Activated CD8-positive, alpha-beta T cell treated with anti-CD3 and anti-CD28 coated beads for 36 hours (primary cell): ENCODE measurements at regions not wholly inside any gene's neighbourhood (a gene's known extent, or its start where the extent isn't known, plus 50 kb on each side); places are given as distances from the start of the nearest gene placed in this dataset.

ENCODE experiments used
- ATAC-seq: fragments of 200-7000 bp; cut with Tn5 transposase; one replicate; pipeline ENCODE4 v1.10.0; 2021; ENCODE audit warnings: mild to moderate bottlenecking, moderate library complexity
- CTCF ChIA-PET: fragments of 350-600 bp; sonication (Branson Sonifier 250); formaldehyde crosslinking; loops from one replicate; lab custom pipeline; 2021; ENCODE audit warnings: antibody characterized with exemption; lab: Charles Lee
- POLR2A ChIA-PET: fragments of 350-600 bp; sonication (Branson Sonifier 250); formaldehyde crosslinking; loops from one replicate; lab custom pipeline; 2021; ENCODE audit warnings: antibody characterized with exemption; lab: Charles Lee
- DNase-seq: peaks from one replicate; pipeline ENCODE4 v3.0.0-alpha.2; 2020
- H3K27ac Mint-ChIP-seq: one replicate; pipeline ENCODE4 v1.8.0; 2021; ENCODE audit warnings: mild to moderate bottlenecking, mixed read lengths
- H3K27me3 Mint-ChIP-seq: one replicate; pipeline ENCODE4 v1.8.0; 2021; ENCODE audit warnings: mixed read lengths
- H3K36me3 Mint-ChIP-seq: one replicate; pipeline ENCODE4 v1.8.0; 2021; ENCODE audit warnings: low read depth, mixed read lengths
- H3K4me1 Mint-ChIP-seq: one replicate; pipeline ENCODE4 v1.8.0; 2021; ENCODE audit warnings: low read depth, mixed read lengths
- H3K4me3 Mint-ChIP-seq: one replicate; pipeline ENCODE4 v1.8.0; 2021; ENCODE audit warnings: mild to moderate bottlenecking, moderate library complexity, mixed read lengths
- H3K9me3 Mint-ChIP-seq: one replicate; pipeline ENCODE4 v1.8.0; 2021; ENCODE audit warnings: mixed read lengths
- CTCF ChIP-seq: fragments of 200-600 bp; IDR thresholded peaks from one replicate; pipeline ENCODE4 v1.8.0; 2022; ENCODE audit warnings: antibody characterized with exemption, mild to moderate bottlenecking
- intact Hi-C: fragments of 100-400 bp; cut with micrococcal nuclease; formaldehyde crosslinking; loops from one replicate; pipeline ENCODE4 v1.10.0; 2022

GRCh38 chr2:239855863-239856587, 169.1 kb downstream of the NDUFA10 start:
- ChIA-PET POLR2A (no interaction called here), CTCF (no interaction called here)
- DNase-seq (no peak), ATAC-seq (no peak)
- intact Hi-C loops = no loop called here
- Mint-ChIP-seq H3K4me1 (no peaks in the 10 kb centered on the region), H3K27me3 (peaks cover 25% of the 10 kb centered on the region), H3K36me3 (no peaks in the 10 kb centered on the region), H3K4me3 (no peak overlapping the region), H3K27ac (no peak overlapping the region), H3K9me3 (peaks cover 4% of the 10 kb centered on the region)
- TF ChIP-seq CTCF = no peak

GRCh38 chr2:239854596-239854995, 170.5 kb downstream of the NDUFA10 start:
- Mint-ChIP-seq H3K4me3 (no peak overlapping the region), H3K4me1 (no peaks in the 10 kb centered on the region), H3K27me3 (peaks cover 25% of the 10 kb centered on the region), H3K9me3 (peaks cover 7% of the 10 kb centered on the region), H3K36me3 (no peaks in the 10 kb centered on the region), H3K27ac (no peak overlapping the region)
- ChIA-PET POLR2A (no interaction called here), CTCF (no interaction called here)
- no peak for TF ChIP-seq CTCF
- DNase-seq (no peak), ATAC-seq (no peak)
- intact Hi-C loops = no loop called here

- H3K9me3 Mint-ChIP-seq = peaks cover 7% of the 10 kb centered on the region
- H3K36me3 Mint-ChIP-seq = no peaks in the 10 kb centered on the region
- H3K27ac Mint-ChIP-seq = no peak overlapping the region
- H3K27me3 Mint-ChIP-seq = peaks cover 24% of the 10 kb centered on the region
- intact Hi-C loops = no loop called here
- DNase-seq (no peak), ATAC-seq (no peak)
- CTCF ChIA-PET = no interaction called here
- no peak for TF ChIP-seq CTCF
- H3K4me3 Mint-ChIP-seq = no peak overlapping the region
- POLR2A ChIA-PET = no interaction called here
- no peaks in the 10 kb centered on the region for H3K4me1 Mint-ChIP-seq
Measured at GRCh38 chr2:239853706-239854327, 171.3 kb downstream of the NDUFA10 start.

- no peak for ATAC-seq
- POLR2A ChIA-PET = no interaction called here
Measured at GRCh38 chr2:239853121-239853520, 172.0 kb downstream of the NDUFA10 start.

More at GRCh38 chr2:239853121-239853520, 172.0 kb downstream of the NDUFA10 start:
- H3K36me3 Mint-ChIP-seq = no peaks in the 10 kb centered on the region
- intact Hi-C loops = no loop called here
- no peak for TF ChIP-seq CTCF
- CTCF ChIA-PET = no interaction called here
- H3K4me1 Mint-ChIP-seq = no peaks in the 10 kb centered on the region
- no peak overlapping the region for H3K27ac Mint-ChIP-seq
- peaks cover 22% of the 10 kb centered on the region for H3K27me3 Mint-ChIP-seq
- no peak for DNase-seq
- H3K9me3 Mint-ChIP-seq = peaks cover 7% of the 10 kb centered on the region
- no peak overlapping the region for H3K4me3 Mint-ChIP-seq
